HG02571 (cell line): ENCODE measurements at regions not wholly inside any gene's neighbourhood (a gene's known extent, or its start where the extent isn't known, plus 50 kb on each side); places are given as distances from the start of the nearest gene placed in this dataset.

Source experiments
- ATAC-seq: cut with Tn5 transposase; IDR thresholded peaks from one replicate; pipeline ENCODE4 v1.9.1; 2021; ENCODE audit warnings: mild to moderate bottlenecking, moderate library complexity; ENCODE audit not compliant: unreplicated experiment

DNA sequence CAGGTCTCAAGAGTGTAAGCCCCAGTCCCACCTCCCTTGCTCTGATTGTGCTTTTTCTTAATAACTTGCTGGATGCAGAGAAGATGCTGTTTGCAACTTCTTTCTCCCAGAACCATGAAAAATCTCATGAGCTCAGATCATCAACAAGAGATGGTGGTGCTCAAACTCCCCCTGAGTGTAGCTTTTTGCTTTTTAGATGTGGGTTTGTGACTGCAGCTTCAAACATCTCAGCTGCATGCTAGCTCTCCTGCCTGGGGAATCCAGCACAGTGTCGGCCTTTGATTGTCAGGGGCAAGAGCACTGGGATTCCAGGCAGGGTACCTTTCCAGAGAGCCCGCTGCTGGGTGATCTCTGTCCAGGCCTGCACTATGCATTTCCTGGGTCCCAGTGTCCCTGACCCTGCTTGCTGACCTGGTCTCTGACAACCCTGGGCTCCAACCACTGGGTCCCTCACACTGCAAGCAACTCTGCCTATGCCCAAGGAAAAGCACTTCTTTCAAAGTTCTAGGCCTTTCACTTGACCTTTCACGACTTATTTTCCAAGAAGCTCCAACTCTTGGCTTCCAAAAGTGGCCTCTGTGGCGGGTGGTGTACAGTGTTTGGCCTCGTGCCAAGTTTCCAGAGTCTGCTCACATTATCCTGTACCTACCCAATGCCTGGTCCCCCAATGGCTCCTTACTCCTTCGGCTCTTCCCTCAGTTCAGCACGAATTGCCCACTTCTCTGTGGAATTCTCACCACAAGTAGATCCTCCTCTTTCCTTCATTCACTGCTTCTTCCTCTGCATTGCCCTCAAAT, 69.7 kb upstream of the LY86 start:
- no peak for ATAC-seq

DNA sequence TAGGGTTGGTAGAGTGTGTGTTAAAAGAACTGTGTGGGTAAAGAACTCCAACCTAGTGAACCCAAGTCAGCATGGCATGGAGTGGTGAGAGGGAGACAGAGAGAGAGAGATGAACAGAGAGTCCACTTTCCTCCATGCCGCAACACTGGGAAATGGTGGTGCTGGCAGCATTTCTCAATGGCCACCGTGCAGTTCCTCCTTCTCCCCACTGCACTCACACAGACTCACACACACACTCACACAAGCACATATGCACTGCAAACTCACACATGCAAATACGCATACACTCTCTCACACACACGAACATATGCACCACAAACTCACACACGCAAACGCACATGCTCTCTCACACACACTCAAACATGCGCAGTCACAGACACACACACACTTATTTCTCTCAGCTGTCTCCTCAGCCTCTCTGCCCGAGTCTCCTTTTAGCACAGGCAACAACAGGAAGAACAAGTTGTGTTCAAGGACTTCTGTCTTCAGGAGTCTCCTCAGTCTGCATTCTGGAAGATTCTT, 66.5 kb upstream of the LY86 start:
- ATAC-seq: no peak

DNA sequence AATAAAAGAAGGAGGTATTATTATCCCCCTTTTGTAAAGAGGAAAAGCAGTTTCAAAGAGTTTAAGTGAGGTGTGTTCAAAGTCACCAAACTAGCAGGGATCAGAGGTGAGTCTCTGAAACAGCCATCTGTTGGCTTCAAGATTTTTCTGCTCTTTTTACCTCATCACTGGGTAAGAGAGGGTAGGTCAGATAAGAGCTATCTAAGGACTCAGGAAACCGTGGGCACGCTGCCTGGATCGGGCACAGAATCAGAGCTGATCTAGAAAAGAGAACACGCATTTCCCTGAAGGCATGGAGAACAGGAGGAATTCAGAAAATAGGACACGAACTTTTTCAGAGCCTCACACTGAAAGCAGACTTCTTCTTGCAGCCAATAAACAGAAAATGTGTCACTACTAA, 65.8 kb upstream of the LY86 start:
- no peak for ATAC-seq

DNA sequence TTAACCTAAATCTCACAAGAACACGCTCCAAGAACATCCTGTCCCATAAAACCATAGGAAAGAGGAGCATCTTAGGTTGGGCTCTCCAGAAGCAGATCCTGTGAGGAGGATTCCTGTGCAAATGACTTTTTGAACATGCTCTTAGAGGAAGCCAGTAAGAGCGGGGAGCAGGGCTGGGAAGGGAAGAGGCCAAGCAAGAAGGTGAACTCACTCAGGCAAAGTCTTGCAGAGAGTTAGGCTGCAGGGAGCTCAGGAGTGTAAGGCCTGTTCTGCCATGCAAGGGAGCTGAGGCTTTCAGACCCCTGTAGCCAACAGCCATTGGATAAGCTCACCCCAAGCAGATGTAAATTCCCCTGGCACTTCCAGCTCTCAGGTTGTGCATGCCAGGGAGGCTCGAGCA, 63.6 kb upstream of the LY86 start:
- ATAC-seq: no peak

DNA sequence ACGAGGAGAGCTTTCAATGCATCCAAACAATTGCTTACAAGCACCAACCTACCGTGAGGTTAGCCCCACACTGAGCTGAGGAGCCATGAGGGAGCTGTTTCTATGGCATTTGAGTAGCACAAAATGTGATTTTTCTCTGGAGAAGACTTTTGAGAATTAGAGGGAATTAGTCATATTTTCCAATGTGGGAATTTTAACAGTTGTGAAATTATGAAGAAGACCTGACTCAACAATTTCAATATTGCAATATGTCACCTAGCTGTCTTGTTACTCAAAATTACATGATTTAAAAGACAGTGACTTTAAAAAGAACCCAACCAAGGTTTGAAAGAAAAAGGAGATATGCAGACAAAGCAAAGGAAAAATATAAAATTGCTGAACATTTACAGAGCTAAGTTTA, 62.6 kb upstream of the LY86 start:
- no peak for ATAC-seq

DNA sequence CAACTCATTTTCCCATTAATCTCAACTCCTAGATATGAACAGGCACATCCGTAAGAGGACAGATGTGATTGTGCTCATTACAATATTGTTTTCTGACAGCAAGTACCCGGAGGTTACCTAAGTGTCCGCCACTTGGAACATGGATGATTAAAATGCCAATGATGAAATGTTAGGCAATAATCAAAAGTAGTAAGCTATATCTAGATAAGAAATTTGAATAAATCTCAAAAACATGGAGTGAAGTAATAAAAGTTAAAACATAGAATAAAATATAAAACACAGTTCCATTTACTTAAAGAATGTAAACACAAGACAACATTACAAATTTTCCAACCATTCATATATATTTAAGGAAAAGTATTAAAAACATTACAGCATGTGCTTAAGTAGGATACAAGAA, 59.2 kb upstream of the LY86 start:
- no peak for ATAC-seq

DNA sequence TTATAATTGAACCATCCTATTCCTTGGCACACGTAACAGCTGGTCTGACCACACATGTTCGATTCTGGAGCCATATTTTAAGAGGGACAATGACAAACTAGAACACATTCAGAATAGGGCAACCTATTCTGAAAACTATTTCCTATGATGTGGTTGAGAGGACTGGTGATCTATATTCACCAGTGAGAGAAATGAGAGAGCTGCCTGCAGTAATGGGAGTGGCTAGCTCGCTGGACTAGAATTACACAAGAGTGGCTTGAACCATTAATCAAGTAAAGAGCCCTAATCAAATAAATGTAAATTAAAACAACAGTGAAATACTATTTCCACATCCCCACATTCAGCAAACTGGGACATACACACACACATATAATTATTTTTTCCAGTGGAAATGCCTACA, 55.3 kb upstream of the LY86 start:
- ATAC-seq: no peak

DNA sequence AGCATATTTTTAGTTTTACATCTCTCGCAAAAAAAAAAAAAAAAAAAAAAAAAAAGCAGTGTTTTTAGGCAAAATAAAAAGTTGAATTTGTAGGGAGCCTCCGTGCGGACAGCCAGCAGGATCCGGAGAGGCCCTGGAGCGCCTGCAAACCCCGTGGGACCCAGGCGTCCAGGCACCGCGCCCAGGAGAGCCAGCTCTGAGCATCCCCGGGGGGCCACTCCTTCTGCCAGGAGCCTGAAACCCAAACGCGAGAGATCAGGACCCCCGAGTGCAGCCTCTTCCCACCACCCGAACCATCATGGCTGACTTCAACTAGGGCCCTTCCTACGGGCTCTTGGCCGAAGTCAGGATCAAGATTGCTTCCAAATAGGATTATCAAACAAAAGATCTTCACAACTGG, 54.1 kb upstream of the LY86 start:
- ATAC-seq: no peak

DNA sequence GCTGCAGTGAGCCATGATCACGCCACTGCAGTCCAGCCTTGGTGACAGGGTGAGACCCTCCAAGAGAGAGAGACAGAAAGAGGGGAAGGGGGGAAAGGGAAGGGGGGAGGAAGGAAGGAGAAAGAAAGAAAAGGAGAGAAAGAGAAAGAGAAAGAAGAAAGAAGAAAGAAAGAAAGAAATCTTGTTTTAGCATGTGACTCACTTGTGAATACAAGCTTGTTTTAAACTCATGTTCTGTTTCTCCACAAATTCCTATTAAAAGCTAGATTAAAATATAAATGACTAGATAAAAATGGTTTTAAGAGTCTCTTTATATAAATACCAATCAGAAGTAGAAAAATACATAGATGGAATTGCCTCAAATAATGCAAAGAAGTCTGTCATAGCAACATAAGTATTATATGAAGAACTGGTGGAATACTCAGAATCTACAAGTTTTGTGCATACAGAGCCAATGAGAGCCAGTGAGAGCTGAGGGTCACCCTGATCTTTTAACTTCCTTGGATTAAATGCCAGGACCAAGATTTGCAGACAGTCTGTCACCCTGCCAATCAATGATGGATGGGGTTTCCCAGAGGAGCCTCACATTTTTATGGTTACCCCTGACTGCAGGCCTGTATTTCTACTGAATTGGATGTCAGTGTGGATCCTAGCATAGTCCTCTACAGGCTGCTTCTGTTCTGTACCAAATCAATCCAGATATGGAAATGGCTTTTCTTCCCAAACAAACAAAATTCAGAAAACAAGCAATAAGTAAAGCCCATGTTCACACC, 50.8 kb upstream of the LY86 start:
- ATAC-seq: no peak

DNA sequence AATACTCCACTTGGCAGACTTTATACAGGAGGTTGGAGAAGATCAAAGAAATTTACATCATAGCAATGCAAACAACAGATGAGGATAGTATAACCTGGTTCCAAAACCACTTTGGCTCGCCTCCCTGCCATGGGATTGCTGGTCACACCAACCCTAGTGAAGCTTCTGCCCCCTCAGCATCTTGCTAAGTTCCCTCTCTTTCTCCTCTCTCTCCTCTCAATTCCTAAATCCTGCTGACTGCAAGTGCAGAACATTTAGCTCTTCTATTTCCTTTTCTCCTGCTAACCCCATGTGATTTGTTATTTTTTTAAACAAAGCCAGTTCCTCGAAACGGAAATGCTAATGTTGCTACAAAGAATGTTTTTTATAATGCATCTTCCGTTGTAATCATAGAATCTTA, 50.3 kb upstream of the LY86 start:
- no peak for ATAC-seq
